ENCODE measurements at regions not wholly inside any gene's neighbourhood (a gene's known extent, or its start where the extent isn't known, plus 50 kb on each side); places are given as distances from the start of the nearest gene placed in this dataset.
A peak's percentile ranks its signal among the peaks of the same experiment; 100 is the strongest.

GRCh38 chr21:39011911-39012310 is 171.3 kb downstream of the PSMG1 start:
- H3K9ac ChIP-seq (ENCODE audit: low read depth, low read length): no peak overlapping the region
- no peak overlapping the region for H3K4me3 ChIP-seq (ENCODE audit: insufficient read depth, low read depth, low read length)
- H3K27ac ChIP-seq (ENCODE audit: insufficient read depth, low read length): no peak overlapping the region
- no peak overlapping the region for H4K8ac ChIP-seq (ENCODE audit: low read depth in 2 of 2, low read length in 2 of 2)
- TF ChIP-seq ELK1 (IDR thresholded peaks at IDR 0.05; ENCODE audit: borderline replicate concordance, low read depth, low read length) (no peak), NFE2L2 (IDR thresholded peaks at IDR 0.05; ENCODE audit: low read depth, low read length) (no peak), FOS (IDR thresholded peaks at IDR 0.05; ENCODE audit: low read depth, low read length) (no peak), CHD1 (IDR thresholded peaks at IDR 0.05; ENCODE audit: low read depth, low read length) (no peak), CEBPB (IDR thresholded peaks at IDR 0.05; ENCODE audit: low read depth, low read length) (no peak), POLR2A (IDR thresholded peaks at IDR 0.05; ENCODE audit: low read depth, low read length) (no peak), MAFK (IDR thresholded peaks at IDR 0.05; ENCODE audit: low read depth, low read length) (no peak), RAD21 (IDR thresholded peaks at IDR 0.05; ENCODE audit: low read length) (no peak), MXI1 (IDR thresholded peaks at IDR 0.05; ENCODE audit: borderline replicate concordance, low read depth, low read length) (no peak), CTCF (conservative IDR thresholded peaks at IDR 0.05; ENCODE audit: low read depth, low read length) (no peak)
- TF ChIP-seq, protein P1, sequence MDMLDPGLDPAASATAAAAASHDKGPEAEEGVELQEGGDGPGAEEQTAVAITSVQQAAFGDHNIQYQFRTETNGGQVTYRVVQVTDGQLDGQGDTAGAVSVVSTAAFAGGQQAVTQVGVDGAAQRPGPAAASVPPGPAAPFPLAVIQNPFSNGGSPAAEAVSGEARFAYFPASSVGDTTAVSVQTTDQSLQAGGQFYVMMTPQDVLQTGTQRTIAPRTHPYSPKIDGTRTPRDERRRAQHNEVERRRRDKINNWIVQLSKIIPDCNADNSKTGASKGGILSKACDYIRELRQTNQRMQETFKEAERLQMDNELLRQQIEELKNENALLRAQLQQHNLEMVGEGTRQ (IDR thresholded peaks at IDR 0.05; ENCODE audit: low read depth, low read length): no peak
- intact Hi-C loops (cut with micrococcal nuclease) (no loop called here), dilution Hi-C loops (cut with HindIII; ENCODE audit: low sequenced_read_pairs, unreplicated experiment) (no loop called here), in situ Hi-C loops (cut with MboI; ENCODE audit: low sequenced_read_pairs) (no loop called here)
- POLR2A ChIA-PET (ENCODE audit: unreplicated experiment): no interaction called here
- H3K56ac ChIP-seq (ENCODE audit: extremely low read depth, insufficient read depth, low read length): no peak overlapping the region
- H2BK15ac ChIP-seq (ENCODE audit: low read depth, low read length): peak overlapping the region; percentile 80; the same call in 1 of the 3 replicates
- no peak overlapping the region for H2BK5ac ChIP-seq (ENCODE audit: low read depth, low read length, poor library complexity, severe bottlenecking)
- H4K5ac ChIP-seq (ENCODE audit: low read depth, low read length): no peak overlapping the region
- peaks cover 15% of the 10 kb centered on the region for H3K4me1 ChIP-seq (ENCODE audit: control insufficient read depth, insufficient read depth, low read length)
- CTCF ChIA-PET: no interaction called here
- no peak overlapping the region for H2AK9ac ChIP-seq (replicated peaks; ENCODE audit: low read depth, low read length, poor library complexity)
- H3K36me3 ChIP-seq (ENCODE audit: control insufficient read depth, insufficient read depth, low read length): no peaks in the 10 kb centered on the region
- no peak overlapping the region; the same call in 1 of the 2 replicates for H2BK20ac ChIP-seq (ENCODE audit: low read depth, low read length)
- no peak overlapping the region for H3K23ac ChIP-seq (ENCODE audit: low read depth, low read length)
- 0 out of 2 replicates have a peak overlapping the region, but pooled peaks have one; percentile 50 for H4K91ac ChIP-seq (ENCODE audit: insufficient read depth, low read depth, low read length)
- no peak for DNase-seq
- 83% methylated on average over 1 of the region's 3 CpGs; no CpG with 5 or more reads in 1 of the 2 experiments for WGBS, 2 experiments (ENCODE audit: extremely low coverage in 2 of 2, insufficient read length in 1 of 2)
- no peak overlapping the region for H2AFZ ChIP-seq (replicated peaks; ENCODE audit: low read length, poor library complexity)
- no peaks in the 10 kb centered on the region for H3K9me3 ChIP-seq (ENCODE audit: control insufficient read depth, insufficient read depth, low read length)
- H3K27me3 ChIP-seq (ENCODE audit: control insufficient read depth, insufficient read depth, low read length): no peaks in the 10 kb centered on the region
- H3K79me1 ChIP-seq (ENCODE audit: low read depth in 1 of 2, low read length in 2 of 2): peaks cover 0 to 3% of the 10 kb centered on the region in 2 experiments; a peak in 1 of 4 replicates
- ATAC-seq (ENCODE audit: low read depth): no peak
- H3K4ac ChIP-seq (ENCODE audit: low read depth, low read length): peak overlapping the region; percentile 42; the same call in 1 of the 2 replicates
- H4K20me1 ChIP-seq (ENCODE audit: insufficient read depth, low read length): no peaks in the 10 kb centered on the region
- no peak overlapping the region for H3K14ac ChIP-seq (replicated peaks; ENCODE audit: low read depth, low read length)
- BruUV-seq (replicated peaks): no TSS peak
- peaks cover 19% of the 10 kb centered on the region for H3K9me1 ChIP-seq (ENCODE audit: insufficient read depth, low read length)
- H2BK120ac ChIP-seq (ENCODE audit: low read depth, low read length): 0 out of 2 replicates have a peak overlapping the region, but pooled peaks have one; percentile 93
- no peak overlapping the region for H3K18ac ChIP-seq (ENCODE audit: low read depth, low read length)
- peak overlapping the region; percentile 35 for H2AK5ac ChIP-seq (ENCODE audit: low read depth, low read length)
- H3K4me2 ChIP-seq (ENCODE audit: low read depth, low read length): no peak overlapping the region
